HG02852 (cell line): ENCODE measurements at regions not wholly inside any gene's neighbourhood (a gene's known extent, or its start where the extent isn't known, plus 50 kb on each side); places are given as distances from the start of the nearest gene placed in this dataset.

Experiments
- ATAC-seq: cut with Tn5 transposase; IDR thresholded peaks from one replicate; pipeline ENCODE4 v1.9.1; 2021; ENCODE audit warnings: mild to moderate bottlenecking, moderate library complexity; ENCODE audit not compliant: unreplicated experiment

DNA sequence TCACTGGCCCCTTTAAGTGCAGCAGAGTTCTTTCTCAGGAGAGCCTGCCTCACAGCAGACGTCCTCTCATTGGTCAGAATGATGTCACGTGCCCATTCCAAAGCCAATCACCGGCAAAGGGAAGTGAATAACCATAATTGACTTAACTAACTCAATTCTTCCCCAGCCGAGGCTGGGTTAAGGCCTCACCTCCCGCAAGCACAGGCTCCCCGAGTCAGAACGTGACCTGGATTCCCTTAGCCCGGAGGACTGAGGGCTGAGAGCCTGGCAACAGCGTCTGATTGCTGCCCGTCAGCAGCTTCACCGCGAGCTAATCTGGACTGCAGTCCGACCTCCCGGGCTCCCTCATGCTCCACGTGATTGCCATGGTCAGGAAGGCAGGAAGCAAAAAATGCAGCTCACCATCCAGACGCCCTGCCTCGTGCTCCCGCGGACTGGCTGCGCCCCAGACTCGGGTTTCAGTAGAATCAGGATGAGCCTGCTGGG, 92.1 kb upstream of the FZD10 start:
- ATAC-seq, result no peak

GRCh38 chr12:130073721-130074120, 88.5 kb upstream of the FZD10 start:
- no peak for ATAC-seq

GRCh38 chr12:130074661-130075406, 87.4 kb upstream of the FZD10 start:
- no peak for ATAC-seq

- no peak for ATAC-seq
These were observed 86.7 kb upstream of the FZD10 start for GRCh38 chr12:130075497-130076076.

DNA sequence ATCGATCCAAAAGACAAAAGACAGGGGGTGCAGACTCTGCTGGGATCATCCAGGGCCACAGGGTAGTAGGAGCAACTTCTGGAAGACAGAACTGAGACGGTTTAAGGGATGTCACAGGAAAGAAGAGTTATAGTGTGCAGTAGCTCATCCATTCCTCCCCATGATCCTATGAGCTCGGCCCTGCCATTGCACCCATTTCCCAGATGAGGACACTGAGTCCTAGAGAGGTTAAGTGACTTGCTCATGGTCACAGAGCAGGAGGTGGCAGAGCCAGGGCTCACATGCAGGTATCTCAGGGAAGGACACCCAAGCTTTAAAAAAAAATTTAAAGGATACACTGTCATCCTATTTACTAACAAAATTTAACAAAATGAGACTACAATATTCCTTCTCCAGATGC, 86.1 kb upstream of the FZD10 start:
- ATAC-seq, result no peak

DNA sequence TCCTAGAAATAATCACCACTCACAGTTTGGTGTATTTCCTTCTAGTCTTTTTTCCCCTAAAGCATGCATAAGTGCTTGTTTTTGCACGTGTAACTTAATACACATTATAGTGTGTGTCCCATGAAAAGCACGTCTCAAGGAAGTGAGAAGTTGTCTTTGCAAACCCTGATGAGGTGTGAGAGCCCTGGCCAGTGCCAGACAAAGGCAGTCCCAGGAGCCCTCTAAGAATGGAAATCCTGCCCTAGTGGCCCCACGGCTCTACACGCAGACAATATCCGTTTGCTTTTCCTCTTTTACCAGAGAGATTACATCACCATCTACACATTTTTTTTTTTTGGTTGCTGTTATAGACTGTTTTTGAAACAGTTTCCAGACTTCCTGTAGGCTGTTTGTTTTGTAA, 85.5 kb upstream of the FZD10 start:
- no peak for ATAC-seq

- no peak for ATAC-seq
These were observed 83.4 kb upstream of the FZD10 start for GRCh38 chr12:130078852-130079251.

- no peak for ATAC-seq
These were observed 83.0 kb upstream of the FZD10 start for GRCh38 chr12:130079279-130079678.

- ATAC-seq, result no peak
These were observed 82.1 kb upstream of the FZD10 start for GRCh38 chr12:130080205-130080604.

- ATAC-seq, result no peak
These were observed 81.0 kb upstream of the FZD10 start for GRCh38 chr12:130081117-130081805.

- ATAC-seq, result no peak
These were observed 79.3 kb upstream of the FZD10 start for GRCh38 chr12:130083002-130083401.

GRCh38 chr12:130083734-130084133, 78.5 kb upstream of the FZD10 start:
- no peak for ATAC-seq

DNA sequence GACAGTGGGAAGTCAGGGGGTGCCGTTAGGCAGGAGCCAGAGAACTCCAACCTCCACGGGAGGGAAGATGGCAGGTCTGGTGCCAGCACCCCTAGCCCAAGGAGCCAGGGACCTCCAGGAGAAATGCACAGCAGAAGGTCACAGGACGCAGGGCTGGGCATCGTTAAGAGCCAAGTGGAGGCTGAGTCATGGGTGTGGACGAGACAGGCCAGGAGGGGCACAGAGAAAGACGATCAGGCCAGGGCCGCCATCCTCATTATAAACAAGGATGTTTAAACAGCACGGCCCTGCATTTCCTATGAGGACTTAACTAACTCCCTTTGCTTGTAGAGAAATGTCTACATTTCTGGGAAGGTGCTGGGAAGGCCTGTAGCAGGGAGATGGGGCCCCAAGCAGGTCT, 77.9 kb upstream of the FZD10 start:
- no peak for ATAC-seq

DNA sequence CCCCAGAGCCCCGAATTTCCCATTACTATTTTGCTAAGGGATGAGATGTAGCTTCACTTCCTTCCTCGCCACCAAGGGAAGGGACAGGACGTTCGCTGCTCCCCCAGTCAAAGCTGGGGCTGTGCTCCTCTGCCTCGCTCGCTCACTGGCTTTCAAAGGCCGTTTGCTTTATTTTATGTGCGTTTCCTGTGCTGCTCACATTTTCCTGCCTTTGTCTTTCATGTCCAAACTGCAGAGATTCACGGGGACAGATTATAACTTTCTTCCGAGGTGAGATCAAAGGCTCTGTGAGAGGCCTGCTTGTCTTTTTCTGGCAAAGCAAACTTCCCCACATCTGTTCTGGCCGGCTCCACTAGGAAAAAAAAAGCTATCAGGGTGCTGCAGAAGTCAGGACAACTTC, 76.0 kb upstream of the FZD10 start:
- no peak for ATAC-seq

GRCh38 chr12:130086797-130087196, 75.5 kb upstream of the FZD10 start:
- ATAC-seq, result no peak

DNA sequence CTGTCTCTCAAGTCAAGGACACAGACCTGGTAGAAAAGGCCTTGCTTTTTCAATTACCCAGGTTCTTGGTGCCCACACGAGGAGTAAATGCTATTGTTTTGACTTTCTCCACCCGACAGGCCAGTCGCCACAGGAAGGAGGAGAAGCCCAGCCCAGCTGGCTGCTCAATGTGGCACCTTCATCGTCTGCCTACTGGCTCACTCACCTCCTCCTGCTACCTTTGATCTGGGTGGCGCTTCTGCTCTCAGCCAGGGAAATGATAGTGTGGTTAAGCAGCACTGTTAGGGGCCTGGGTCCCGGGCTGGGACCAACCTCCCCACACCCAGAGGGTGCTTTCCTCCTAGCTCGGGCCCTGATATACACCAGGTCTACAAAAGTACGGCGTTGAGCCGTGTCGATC, 75.0 kb upstream of the FZD10 start:
- no peak for ATAC-seq

DNA sequence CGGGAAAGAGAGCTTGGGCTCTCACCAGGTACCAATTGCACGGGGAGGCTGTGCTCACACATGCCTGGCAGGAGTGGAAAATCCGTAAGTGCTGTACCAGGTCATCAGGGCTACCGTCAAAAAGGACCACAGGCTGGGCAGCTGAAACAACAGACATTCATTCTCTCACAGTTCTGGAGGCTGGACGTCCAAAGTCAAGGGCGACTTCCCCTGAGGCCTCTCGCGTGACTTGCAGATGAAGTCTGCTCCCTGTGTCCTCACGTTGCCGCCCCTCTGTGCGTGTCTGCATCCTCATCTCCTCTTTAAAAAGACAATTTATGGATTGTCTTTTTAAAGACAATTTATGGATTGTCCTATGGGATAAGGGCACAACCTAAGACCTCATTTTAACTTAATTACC, 73.8 kb upstream of the FZD10 start:
- ATAC-seq, result no peak

DNA sequence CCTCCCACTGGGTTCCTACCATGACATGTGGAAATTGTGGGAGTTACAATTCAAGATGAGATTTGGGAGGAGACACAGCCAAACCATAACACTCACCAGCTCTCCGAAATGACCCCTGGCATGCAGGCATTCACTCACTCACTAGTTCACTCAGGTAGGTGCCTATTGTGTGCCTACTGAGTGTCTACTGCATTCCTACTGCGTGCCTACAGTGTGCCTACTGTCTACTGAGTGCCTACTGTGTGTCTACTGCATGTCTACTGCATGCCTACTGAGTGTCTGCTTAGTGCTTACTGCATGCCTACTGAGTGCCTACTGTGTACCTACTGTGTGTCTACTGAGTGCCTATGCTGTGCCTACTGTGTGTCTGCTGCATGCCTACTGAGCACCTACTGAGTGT, 71.7 kb upstream of the FZD10 start:
- ATAC-seq, result no peak

GRCh38 chr12:130093380-130093779, 68.9 kb upstream of the FZD10 start:
- no peak for ATAC-seq

GRCh38 chr12:130097342-130097741, 64.9 kb upstream of the FZD10 start:
- no peak for ATAC-seq

DNA sequence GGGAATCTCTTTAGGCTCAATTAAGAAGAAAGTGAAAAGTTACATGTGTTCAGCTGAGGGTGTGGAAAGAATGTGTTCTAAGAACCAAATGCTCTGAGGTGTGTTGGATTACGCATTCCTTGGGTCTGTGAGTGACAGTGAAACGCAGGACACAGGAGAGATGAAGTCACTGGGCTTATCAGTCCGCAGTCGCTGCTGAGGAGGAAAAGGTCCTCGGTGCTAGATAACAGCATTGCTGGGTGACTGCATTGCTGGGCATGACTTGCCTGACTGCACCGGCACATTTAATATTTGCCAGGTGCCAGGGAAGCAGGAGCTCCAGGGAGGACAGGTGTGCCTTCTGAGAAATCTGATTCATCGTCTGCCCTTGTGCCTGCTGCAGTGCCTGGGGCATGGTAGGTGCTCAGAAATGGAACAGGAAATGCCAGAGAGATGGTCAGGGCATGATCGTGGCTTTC, 64.4 kb upstream of the FZD10 start:
- no peak for ATAC-seq
